ENCODE measurements at regions not wholly inside any gene's neighbourhood (a gene's known extent, or its start where the extent isn't known, plus 50 kb on each side); places are given as distances from the start of the nearest gene placed in this dataset.

- no peak for TF ChIP-seq YY1 (IDR thresholded peaks at IDR 0.05; ENCODE audit: insufficient read depth, insufficient read length)
- no peak for TF ChIP-seq ZNF274 (IDR thresholded peaks at IDR 0.05; ENCODE audit: low read depth, low read length)
Observed at GRCh38 chr3:139267300-139268246, 76.2 kb upstream of the MRPS22 start.
